Ishikawa (cell line): ENCODE measurements at regions not wholly inside any gene's neighbourhood (a gene's known extent, or its start where the extent isn't known, plus 50 kb on each side); places are given as distances from the start of the nearest gene placed in this dataset.

ENCODE experiments used
- CEBPB ChIP-seq: IDR thresholded peaks from 2 replicates; pipeline ENCODE4 v1.6.1; 2012
- CREB1 ChIP-seq: IDR thresholded peaks from 2 replicates; pipeline ENCODE4 v1.6.1; 2012; ENCODE audit warnings: low read depth
- EGR1 ChIP-seq: IDR thresholded peaks from 2 replicates; pipeline ENCODE4 v1.6.1; 2012
- EP300 ChIP-seq: IDR thresholded peaks from 2 replicates; pipeline ENCODE4 v1.6.1; 2012; ENCODE audit warnings: borderline replicate concordance
- FOXM1 ChIP-seq: IDR thresholded peaks from 2 replicates; pipeline ENCODE4 v1.6.1; 2012; ENCODE audit warnings: low read depth, borderline replicate concordance
- MAX ChIP-seq: IDR thresholded peaks from 2 replicates; pipeline ENCODE4 v1.6.1; 2012
- NFIC ChIP-seq: IDR thresholded peaks from 2 replicates; pipeline ENCODE4 v1.6.1; 2012
- RAD21 ChIP-seq: IDR thresholded peaks from 2 replicates; pipeline ENCODE4 v1.6.1; 2012; ENCODE audit warnings: low read depth
- TAF1 ChIP-seq: IDR thresholded peaks from 2 replicates; pipeline ENCODE4 v1.6.1; 2012; ENCODE audit warnings: low read depth, mild to moderate bottlenecking
- TCF12 ChIP-seq: IDR thresholded peaks from 2 replicates; pipeline ENCODE4 v1.6.1; 2012; ENCODE audit warnings: low read depth
- TEAD4 ChIP-seq: IDR thresholded peaks from 2 replicates; pipeline ENCODE4 v1.6.1; 2012
- YY1 ChIP-seq: IDR thresholded peaks from 2 replicates; pipeline ENCODE4 v1.6.1; 2012; ENCODE audit warnings: low read depth
- ZBTB7A ChIP-seq: IDR thresholded peaks from 2 replicates; pipeline ENCODE4 v1.6.1; 2012; ENCODE audit warnings: low read depth
- TF ChIP-seq, protein P1 (sequence below): IDR thresholded peaks from 2 replicates; pipeline ENCODE4 v1.6.1; 2012
- TF ChIP-seq, protein P2 (sequence below): IDR thresholded peaks from 2 replicates; pipeline ENCODE4 v1.6.1; 2012; ENCODE audit warnings: low read depth, mild to moderate bottlenecking

GRCh38 chr18:64668461-64668962 lies 519.6 kb upstream of the LINC00305 start:
- TF ChIP-seq TAF1 (no peak), EP300 (no peak), ZBTB7A (no peak), RAD21 (no peak), FOXM1 (no peak), TEAD4 (no peak), TCF12 (no peak), MAX (no peak), NFIC (no peak), CEBPB (no peak), YY1 (no peak), EGR1 (no peak), CREB1 (no peak)
- TF ChIP-seq, protein P1, sequence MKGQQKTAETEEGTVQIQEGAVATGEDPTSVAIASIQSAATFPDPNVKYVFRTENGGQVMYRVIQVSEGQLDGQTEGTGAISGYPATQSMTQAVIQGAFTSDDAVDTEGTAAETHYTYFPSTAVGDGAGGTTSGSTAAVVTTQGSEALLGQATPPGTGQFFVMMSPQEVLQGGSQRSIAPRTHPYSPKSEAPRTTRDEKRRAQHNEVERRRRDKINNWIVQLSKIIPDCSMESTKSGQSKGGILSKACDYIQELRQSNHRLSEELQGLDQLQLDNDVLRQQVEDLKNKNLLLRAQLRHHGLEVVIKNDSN, result no peak
- TF ChIP-seq, protein P2, sequence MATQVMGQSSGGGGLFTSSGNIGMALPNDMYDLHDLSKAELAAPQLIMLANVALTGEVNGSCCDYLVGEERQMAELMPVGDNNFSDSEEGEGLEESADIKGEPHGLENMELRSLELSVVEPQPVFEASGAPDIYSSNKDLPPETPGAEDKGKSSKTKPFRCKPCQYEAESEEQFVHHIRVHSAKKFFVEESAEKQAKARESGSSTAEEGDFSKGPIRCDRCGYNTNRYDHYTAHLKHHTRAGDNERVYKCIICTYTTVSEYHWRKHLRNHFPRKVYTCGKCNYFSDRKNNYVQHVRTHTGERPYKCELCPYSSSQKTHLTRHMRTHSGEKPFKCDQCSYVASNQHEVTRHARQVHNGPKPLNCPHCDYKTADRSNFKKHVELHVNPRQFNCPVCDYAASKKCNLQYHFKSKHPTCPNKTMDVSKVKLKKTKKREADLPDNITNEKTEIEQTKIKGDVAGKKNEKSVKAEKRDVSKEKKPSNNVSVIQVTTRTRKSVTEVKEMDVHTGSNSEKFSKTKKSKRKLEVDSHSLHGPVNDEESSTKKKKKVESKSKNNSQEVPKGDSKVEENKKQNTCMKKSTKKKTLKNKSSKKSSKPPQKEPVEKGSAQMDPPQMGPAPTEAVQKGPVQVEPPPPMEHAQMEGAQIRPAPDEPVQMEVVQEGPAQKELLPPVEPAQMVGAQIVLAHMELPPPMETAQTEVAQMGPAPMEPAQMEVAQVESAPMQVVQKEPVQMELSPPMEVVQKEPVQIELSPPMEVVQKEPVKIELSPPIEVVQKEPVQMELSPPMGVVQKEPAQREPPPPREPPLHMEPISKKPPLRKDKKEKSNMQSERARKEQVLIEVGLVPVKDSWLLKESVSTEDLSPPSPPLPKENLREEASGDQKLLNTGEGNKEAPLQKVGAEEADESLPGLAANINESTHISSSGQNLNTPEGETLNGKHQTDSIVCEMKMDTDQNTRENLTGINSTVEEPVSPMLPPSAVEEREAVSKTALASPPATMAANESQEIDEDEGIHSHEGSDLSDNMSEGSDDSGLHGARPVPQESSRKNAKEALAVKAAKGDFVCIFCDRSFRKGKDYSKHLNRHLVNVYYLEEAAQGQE, result no peak

DNA sequence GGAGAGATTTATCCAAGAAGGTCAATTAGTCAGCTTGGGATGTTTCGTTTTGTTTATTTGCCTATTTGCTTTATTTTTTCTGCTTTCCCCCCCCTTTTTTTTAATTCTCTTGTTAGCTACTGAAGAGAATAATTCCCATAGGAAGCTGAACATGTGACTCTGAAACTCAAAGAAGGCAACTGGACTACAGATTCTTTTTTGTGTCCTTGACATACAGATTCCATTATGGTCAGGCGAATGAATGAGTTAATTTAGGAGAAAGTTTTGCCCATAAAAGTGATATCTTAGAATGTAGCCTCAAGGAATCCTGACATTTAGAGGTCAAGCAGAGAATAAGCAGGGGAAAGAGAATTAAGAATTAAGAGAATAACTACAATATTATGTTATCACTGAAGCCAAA lies 514.2 kb upstream of the LINC00305 start:
- TF ChIP-seq NFIC, result no peak

DNA sequence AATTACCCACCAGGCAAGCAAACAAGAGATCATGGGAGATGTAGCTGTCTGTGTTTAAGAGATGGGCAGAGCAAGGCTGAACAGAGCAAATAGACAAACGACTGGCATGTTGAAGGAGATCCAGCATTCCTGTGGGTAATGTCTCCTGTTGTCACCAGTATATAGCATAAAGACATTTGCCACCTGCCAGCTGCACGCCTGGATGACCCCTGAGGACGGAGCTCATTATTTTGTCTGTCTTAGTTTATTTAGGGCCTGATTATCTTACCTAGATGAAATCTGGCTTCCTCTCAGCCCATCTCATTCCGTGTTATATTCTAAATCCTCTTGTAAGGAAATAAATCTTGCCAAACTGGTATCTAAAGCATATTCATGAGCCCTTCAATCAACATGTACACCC lies 510.3 kb upstream of the LINC00305 start:
- TF ChIP-seq EP300 (no peak), FOXM1 (no peak), CREB1 (no peak), ZBTB7A (no peak)

- TF ChIP-seq, protein P1, result no peak
- TF ChIP-seq ZBTB7A (no peak), TAF1 (no peak), TCF12 (no peak), NFIC (no peak), RAD21 (no peak), MAX (no peak), FOXM1 (no peak), EGR1 (no peak), TEAD4 (no peak), EP300 (no peak), CREB1 (no peak), YY1 (no peak), CEBPB (no peak)
- TF ChIP-seq, protein P2, result no peak
These were observed 504.2 kb upstream of the LINC00305 start for GRCh38 chr18:64653068-64653467.

DNA sequence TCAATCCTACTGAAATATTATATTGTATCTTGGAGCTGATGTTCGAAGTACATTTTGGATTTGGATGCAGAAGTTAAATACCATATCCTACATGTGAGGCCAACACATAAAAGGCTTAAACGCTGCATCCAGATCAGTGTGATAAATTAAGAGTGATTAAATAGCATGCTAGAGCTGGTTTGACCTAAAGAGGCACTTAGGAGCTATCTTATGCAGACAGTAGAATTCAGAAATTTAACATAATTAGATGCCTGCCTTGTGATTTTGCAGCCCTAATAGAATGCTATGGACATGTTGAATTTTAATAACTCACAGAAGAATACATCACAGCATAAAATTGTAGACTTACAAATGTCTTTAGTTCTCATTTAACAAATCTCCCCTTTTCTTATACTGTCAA lies 501.2 kb upstream of the LINC00305 start:
- no peak for TF ChIP-seq CREB1
- TF ChIP-seq EGR1, result no peak

DNA sequence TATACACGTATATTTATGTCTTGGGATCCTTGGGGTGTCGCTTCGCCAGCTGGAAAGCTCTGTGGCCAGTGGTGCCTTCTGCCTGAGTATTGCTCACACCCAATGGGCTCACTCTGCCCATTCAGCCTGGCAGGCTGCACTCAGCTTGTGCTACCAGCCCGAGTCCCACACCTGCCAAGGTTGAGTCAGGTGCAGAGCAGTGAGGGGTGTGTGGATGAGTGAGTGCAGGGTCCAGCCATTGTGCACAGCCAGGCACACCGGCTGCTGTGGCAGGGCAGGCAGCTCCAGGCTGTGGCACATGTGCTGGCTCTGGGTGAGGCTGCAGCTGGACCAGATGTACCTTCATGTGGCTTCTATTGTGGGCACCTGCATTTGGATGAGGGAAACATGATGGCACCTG lies 496.9 kb upstream of the LINC00305 start:
- TF ChIP-seq CEBPB (no peak), TEAD4 (no peak), YY1 (no peak), TCF12 (no peak), NFIC (no peak), CREB1 (no peak), TAF1 (no peak), MAX (no peak), EGR1 (no peak), FOXM1 (no peak), EP300 (no peak), RAD21 (no peak), ZBTB7A (no peak)
- TF ChIP-seq, protein P1, result no peak
- TF ChIP-seq, protein P2, result no peak
